ENCODE measurements at regions not wholly inside any gene's neighbourhood (a gene's known extent, or its start where the extent isn't known, plus 50 kb on each side); places are given as distances from the start of the nearest gene placed in this dataset.
"Not testable (repeated sequence)": the region's sequence is repeated elsewhere in the genome, so short reads cannot be mapped to it uniquely, and the experiment has no call there.

DNA sequence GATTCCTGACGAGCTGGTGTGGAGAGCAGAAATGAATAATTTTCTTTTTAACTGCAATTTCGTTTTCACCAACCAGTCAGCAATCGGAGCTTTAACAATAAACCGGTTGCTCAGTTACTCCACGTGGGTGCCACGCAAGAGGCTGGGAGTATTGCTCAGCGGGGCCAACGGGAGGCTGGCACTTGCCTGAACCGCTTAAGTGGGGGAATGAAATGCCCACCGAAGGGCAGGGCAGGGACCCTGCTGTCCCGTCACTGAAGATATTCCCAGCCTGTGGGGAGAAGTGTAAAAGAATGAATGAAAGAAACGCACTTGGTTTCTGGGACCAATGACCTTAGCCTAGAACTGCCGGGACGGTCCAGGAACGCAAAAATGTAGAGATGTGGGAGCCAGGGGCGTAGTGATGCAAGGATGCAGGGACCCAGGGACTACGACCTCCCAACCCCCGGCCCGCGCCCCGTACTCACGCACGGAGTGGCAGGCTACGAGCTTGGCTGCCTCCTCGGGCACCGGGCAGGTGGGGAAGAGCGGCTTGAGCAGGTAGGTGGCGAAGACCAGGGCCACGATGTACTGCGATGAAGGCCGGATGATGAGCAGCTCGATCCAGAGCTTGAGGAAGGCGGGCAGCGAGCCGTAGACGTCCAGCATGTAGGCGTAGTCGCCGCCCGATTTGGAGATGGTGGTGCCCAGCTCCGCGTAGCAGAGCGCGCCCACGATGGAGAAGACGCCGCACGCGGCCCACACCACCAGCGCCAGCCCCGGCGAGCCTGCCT lies 79.8 kb upstream of the METTL9 start:
- TF ChIP-seq EZH2 (IDR thresholded peaks at IDR 0.05); POLR2AphosphoS5 (IDR thresholded peaks at IDR 0.05; ENCODE audit: borderline replicate concordance, low read depth, low read length); FOXP2 (optimal IDR thresholded peaks at IDR 0.05; ENCODE audit: control extremely low read depth, extremely low read length, insufficient read depth): not testable (repeated sequence)

All from SK-N-MC (cell line).